H1 (cell line): ENCODE measurements at regions not wholly inside any gene's neighbourhood (a gene's known extent, or its start where the extent isn't known, plus 50 kb on each side); places are given as distances from the start of the nearest gene placed in this dataset.

Experiments
- CTCF ChIA-PET: fragments of 300-600 bp; sonication (Branson Sonifier 250); formaldehyde crosslinking; loops from one replicate; lab custom pipeline; 2021; ENCODE audit not compliant: partially characterized antibody; lab: Charles Lee
- POLR2A ChIA-PET: fragments of 300-600 bp; sonication (Branson Sonifier 250); formaldehyde crosslinking; loops from one replicate; lab custom pipeline; 2021; ENCODE audit warnings: inconsistent platforms; ENCODE audit not compliant: partially characterized antibody; lab: Charles Lee
- DNase-seq, 2 experiments: peaks; one replicate each; pipeline versions ENCODE4 v3.0.0 to v3.0.0-alpha.2; 2010 to 2022; ENCODE audit warnings: low spot score in 2 of 2, low read depth in 1 of 2, mixed read lengths in 1 of 2
- FAIRE-seq: peaks from 2 replicates; lab custom pipeline; 2011; peaks lifted over from hg19 to GRCh38; lab: Jason Lieb, UNC
- H2AFZ ChIP-seq: 2 replicates; pipeline ENCODE4 v1.8.1; 2012; ENCODE audit warnings: low read length, inconsistent platforms
- H2AK5ac ChIP-seq: 2 replicates; pipeline ENCODE4 v1.6.1; 2013; ENCODE audit warnings: low read depth, low read length
- H2BK120ac ChIP-seq: replicated peaks from 2 replicates; pipeline ENCODE3; 2013; ENCODE audit warnings: low read depth, low read length, inconsistent platforms
- H2BK12ac ChIP-seq: 2 replicates; pipeline ENCODE4 v1.6.1; 2013; ENCODE audit warnings: low read depth, low read length
- H2BK15ac ChIP-seq: 2 replicates; pipeline ENCODE4 v1.6.1; 2013; ENCODE audit warnings: low read length
- H2BK20ac ChIP-seq: 2 replicates; pipeline ENCODE4 v1.6.1; 2013; ENCODE audit warnings: low read length
- H2BK5ac ChIP-seq: 2 replicates; pipeline ENCODE4 v1.6.1; 2013; ENCODE audit warnings: low read depth, low read length
- H3K14ac ChIP-seq: 2 replicates; pipeline ENCODE4 v1.6.1; 2013; ENCODE audit warnings: inconsistent platforms; ENCODE audit not compliant: insufficient read length
- H3K18ac ChIP-seq: 2 replicates; pipeline ENCODE4 v1.6.1; 2013; ENCODE audit warnings: low read length; ENCODE audit errors: extremely low read depth
- H3K23ac ChIP-seq: 2 replicates; pipeline ENCODE4 v1.6.1; 2013; ENCODE audit warnings: inconsistent platforms; ENCODE audit not compliant: insufficient read length
- H3K23me2 ChIP-seq: 2 replicates; pipeline ENCODE4 v1.6.1; 2013; ENCODE audit warnings: low read depth, low read length
- H3K27ac ChIP-seq: 2 replicates; pipeline ENCODE4 v1.6.1; 2011; ENCODE audit warnings: low read depth, low read length, inconsistent platforms
- H3K27me3 ChIP-seq, 4 experiments: replicated peaks in 1 of 4; 1 replicate in 1 of 4; 2 replicates in 3 of 4; pipeline versions ENCODE4 v1.6.1 to v1.8.1; 2011 to 2013; ENCODE audit warnings: low read length in 3 of 4, mild to moderate bottlenecking in 3 of 4, inconsistent platforms in 2 of 4, mixed read lengths in 2 of 4, moderate library complexity in 1 of 4; ENCODE audit not compliant: control insufficient read depth in 3 of 4, insufficient read depth in 3 of 4; ENCODE audit errors: extremely low read depth in 1 of 4
- H3K36me3 ChIP-seq, 4 experiments: 2 replicates each; pipeline versions ENCODE4 v1.6.1 to v1.8.1; 2011 to 2013; ENCODE audit warnings: mild to moderate bottlenecking in 4 of 4, low read length in 3 of 4, moderate library complexity in 2 of 4, control low read depth in 1 of 4, inconsistent platforms in 1 of 4; ENCODE audit not compliant: insufficient read depth in 4 of 4, control insufficient read depth in 2 of 4
- H3K4ac ChIP-seq: replicated peaks from 2 replicates; pipeline ENCODE3; 2013; ENCODE audit warnings: low read length, low read depth, mixed read lengths, inconsistent platforms; ENCODE audit not compliant: insufficient read length
- H3K4me1 ChIP-seq, 4 experiments: replicated peaks in 1 of 4; 1 replicate in 1 of 4; 2 replicates in 3 of 4; pipeline versions ENCODE4 v1.6.1 to v1.8.1; 2011 to 2013; ENCODE audit warnings: low read length in 3 of 4, inconsistent platforms in 2 of 4, mixed read lengths in 1 of 4; ENCODE audit not compliant: insufficient read depth in 4 of 4, control insufficient read depth in 3 of 4
- H3K4me2 ChIP-seq, 2 experiments: 2 replicates each; pipeline versions ENCODE4 v1.6.1 to v1.8.1; 2011 to 2013; ENCODE audit warnings: low read depth in 2 of 2, low read length in 2 of 2, control low read depth in 1 of 2, inconsistent platforms in 1 of 2, mild to moderate bottlenecking in 1 of 2; ENCODE audit not compliant: insufficient read depth in 1 of 2
- H3K4me3 ChIP-seq, 4 experiments: fragments of 200-600, 300-600 bp in 1 of 4; sonication (generic), shearing (Covaris generic), sonication (Bioruptor Twin) in 1 of 4; 2 replicates each; pipeline versions ENCODE4 v1.5.1 to v1.8.1; 2011 to 2016; ENCODE audit warnings: low read length in 4 of 4, low read depth in 3 of 4, control low read depth in 2 of 4, inconsistent platforms in 2 of 4, mild to moderate bottlenecking in 2 of 4, mixed read lengths in 1 of 4, moderate library complexity in 1 of 4; ENCODE audit not compliant: insufficient read depth in 2 of 4; ENCODE audit errors: extremely low read depth in 1 of 4
- H3K56ac ChIP-seq: replicated peaks from 2 replicates; pipeline ENCODE3; 2013; ENCODE audit warnings: low read depth, mild to moderate bottlenecking, mixed read lengths, low read length, inconsistent platforms; ENCODE audit not compliant: insufficient read length
- H3K79me1 ChIP-seq: 2 replicates; pipeline ENCODE4 v1.6.1; 2013; ENCODE audit warnings: low read depth, low read length, control low read depth
- H3K79me2 ChIP-seq, 2 experiments: 2 replicates each; pipeline versions ENCODE4 v1.6.1 to v1.8.1; 2012 to 2013; ENCODE audit warnings: low read length in 2 of 2, mild to moderate bottlenecking in 2 of 2, inconsistent platforms in 1 of 2; ENCODE audit not compliant: insufficient read depth in 2 of 2, control insufficient read depth in 1 of 2
- H3K9ac ChIP-seq, 4 experiments: replicated peaks in 1 of 4; 1 replicate in 1 of 4; 2 replicates in 3 of 4; pipeline versions ENCODE4 v1.6.1 to v1.8.1; 2011 to 2013; ENCODE audit warnings: low read depth in 3 of 4, low read length in 3 of 4, control low read depth in 2 of 4, mild to moderate bottlenecking in 2 of 4, moderate library complexity in 2 of 4, inconsistent platforms in 1 of 4; ENCODE audit errors: extremely low read depth in 1 of 4
- H3K9me3 ChIP-seq, 2 experiments: 2 replicates each; pipeline versions ENCODE4 v1.6.1 to v1.8.1; 2012 to 2013; ENCODE audit warnings: mild to moderate bottlenecking in 2 of 2, moderate library complexity in 2 of 2, control low read depth in 1 of 2, inconsistent platforms in 1 of 2, low read depth in 1 of 2, low read length in 1 of 2, mixed read lengths in 1 of 2; ENCODE audit not compliant: insufficient read depth in 2 of 2
- H4K20me1 ChIP-seq, 2 experiments: replicated peaks in 1 of 2; 2 replicates each; pipeline versions ENCODE3 to v1.8.1; 2011 to 2013; ENCODE audit warnings: inconsistent platforms in 2 of 2, low read length in 2 of 2, mild to moderate bottlenecking in 1 of 2; ENCODE audit not compliant: insufficient read depth in 2 of 2, control insufficient read depth in 1 of 2
- H4K5ac ChIP-seq: 2 replicates; pipeline ENCODE4 v1.6.1; 2013; ENCODE audit warnings: low read length, low read depth, mixed read lengths, inconsistent platforms; ENCODE audit not compliant: insufficient read length
- H4K8ac ChIP-seq: 2 replicates; pipeline ENCODE4 v1.8.0; 2013; ENCODE audit warnings: mild to moderate bottlenecking, moderate library complexity, low read length, inconsistent platforms; ENCODE audit not compliant: insufficient read depth; ENCODE audit errors: extremely low read depth
- H4K91ac ChIP-seq: replicated peaks from 2 replicates; pipeline ENCODE3; 2013; ENCODE audit warnings: low read length, mixed read lengths, inconsistent platforms; ENCODE audit not compliant: insufficient read length
- HDAC6 ChIP-seq: IDR thresholded peaks from one replicate; pipeline ENCODE4 v1.7.1; 2012; ENCODE audit warnings: low read depth, mild to moderate bottlenecking, inconsistent platforms, low read length, moderate library complexity
- KDM1A ChIP-seq: fragments of 200-600, 300-600 bp; sonication (generic); IDR thresholded peaks from 2 replicates; pipeline ENCODE4 v1.7.1; 2016; ENCODE audit warnings: mild to moderate bottlenecking, low read length, borderline replicate concordance
- MAFK ChIP-seq: IDR thresholded peaks from 2 replicates; pipeline ENCODE4 v1.6.1; 2012; ENCODE audit warnings: low read depth, mild to moderate bottlenecking, improper control_type of control experiment, low read length
- ZNF274 ChIP-seq: IDR thresholded peaks from 2 replicates; pipeline ENCODE4 v1.7.0; 2012; ENCODE audit warnings: low read length, borderline replicate concordance; ENCODE audit errors: extremely low read depth
- WGBS, 2 experiments: shearing (Covaris generic) in 1 of 2; methylation state at CpG; one replicate each; pipeline versions ENCODE4 v1.1.6 to v1.1.7; 2013 to 2015; ENCODE audit warnings: low lambda C conversion rate in 2 of 2, mixed read lengths in 2 of 2, inconsistent platforms in 1 of 2, low coverage in 1 of 2, missing lambda C conversion rate in 1 of 2; ENCODE audit not compliant: insufficient replicate concordance in 2 of 2, insufficient coverage in 1 of 2, insufficient read length in 1 of 2; ENCODE audit errors: extremely low coverage in 1 of 2, missing lambda C conversion rate in 1 of 2; 5-methylcytosine and 5-hydroxymethylcytosine counted together
- TF ChIP-seq, protein P1 (sequence below): IDR thresholded peaks from 2 replicates; pipeline ENCODE4 v1.6.1; 2011; ENCODE audit warnings: low read length, improper control_type of control experiment

DNA sequence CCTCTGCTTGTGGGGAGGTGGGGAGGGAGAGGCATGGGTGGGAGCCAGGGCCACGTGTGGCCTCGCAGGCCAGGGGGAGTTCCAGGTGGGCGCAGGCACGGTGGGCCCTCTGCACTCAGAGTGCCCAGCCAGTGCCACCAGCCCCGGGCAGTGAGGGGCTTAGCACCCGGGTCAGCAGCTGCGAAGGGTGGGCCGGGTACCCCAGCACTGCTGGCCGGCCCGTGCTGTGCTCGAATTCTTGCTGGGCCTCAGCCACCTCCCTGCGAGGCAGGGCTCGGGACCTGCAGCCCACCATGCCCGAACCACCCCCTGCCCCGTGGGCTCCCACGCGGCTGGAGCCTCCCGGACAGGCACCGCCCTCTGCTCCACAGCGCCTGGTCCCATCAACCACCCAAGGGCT, 1277.2 kb downstream of the JRKL start:
- Histone ChIP-seq H3K4ac (no peak overlapping the region), H2BK20ac (no peak overlapping the region), H3K27ac (no peak overlapping the region), H3K4me1 (peaks cover 0 to 3% (median 0%) of the 10 kb centered on the region in 4 experiments; a peak in 1 of 7 replicates), H2BK15ac (no peak overlapping the region), H4K8ac (no peak overlapping the region; the same call in 1 of the 2 replicates), H3K79me1 (no peaks in the 10 kb centered on the region), H3K4me2 (no peak overlapping the region), H4K5ac (no peak overlapping the region), H2AK5ac (no peak overlapping the region), H3K9ac (no peak overlapping the region), H3K18ac (no peak overlapping the region), H3K79me2 (no peaks in the 10 kb centered on the region), H2BK12ac (no peak overlapping the region), H3K4me3 (no peak overlapping the region), H3K56ac (no peak overlapping the region), H2AFZ (no peak overlapping the region), H3K27me3 (no peaks in the 10 kb centered on the region), H3K36me3 (peaks cover 0 to 5% (median 0%) of the 10 kb centered on the region in 4 experiments; a peak in 1 of 8 replicates), H3K14ac (no peak overlapping the region), H4K91ac (no peak overlapping the region), H3K23ac (no peak overlapping the region), H4K20me1 (no peaks in the 10 kb centered on the region), H3K23me2 (no peaks in the 10 kb centered on the region), H2BK5ac (no peak overlapping the region), H3K9me3 (peaks cover 0 to 9% of the 10 kb centered on the region in 2 experiments; a peak in 2 of 4 replicates), H2BK120ac (no peak overlapping the region)
- ChIA-PET CTCF (interaction anchor here (1.5 kb wide), 1 partner anchor 16 kb away, joined by 5 read pairs; no protein-coding TSS in a partner anchor), POLR2A (no interaction called here)
- 98% methylated on average over 9 of the region's 20 CpGs; no CpG with 5 or more reads in 1 of the 2 experiments for whole genome bisulfite sequencing, 2 experiments
- DNase-seq, result no peak
- no peak for FAIRE-seq
- TF ChIP-seq, protein P1, sequence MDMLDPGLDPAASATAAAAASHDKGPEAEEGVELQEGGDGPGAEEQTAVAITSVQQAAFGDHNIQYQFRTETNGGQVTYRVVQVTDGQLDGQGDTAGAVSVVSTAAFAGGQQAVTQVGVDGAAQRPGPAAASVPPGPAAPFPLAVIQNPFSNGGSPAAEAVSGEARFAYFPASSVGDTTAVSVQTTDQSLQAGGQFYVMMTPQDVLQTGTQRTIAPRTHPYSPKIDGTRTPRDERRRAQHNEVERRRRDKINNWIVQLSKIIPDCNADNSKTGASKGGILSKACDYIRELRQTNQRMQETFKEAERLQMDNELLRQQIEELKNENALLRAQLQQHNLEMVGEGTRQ, result no peak
- TF ChIP-seq ZNF274 (no peak), MAFK (no peak), KDM1A (no peak), HDAC6 (no peak)
